ENCODE measurements at regions not wholly inside any gene's neighbourhood (a gene's known extent, or its start where the extent isn't known, plus 50 kb on each side); places are given as distances from the start of the nearest gene placed in this dataset.
"Not testable (repeated sequence)": the region's sequence is repeated elsewhere in the genome, so short reads cannot be mapped to it uniquely, and the experiment has no call there.

DNA sequence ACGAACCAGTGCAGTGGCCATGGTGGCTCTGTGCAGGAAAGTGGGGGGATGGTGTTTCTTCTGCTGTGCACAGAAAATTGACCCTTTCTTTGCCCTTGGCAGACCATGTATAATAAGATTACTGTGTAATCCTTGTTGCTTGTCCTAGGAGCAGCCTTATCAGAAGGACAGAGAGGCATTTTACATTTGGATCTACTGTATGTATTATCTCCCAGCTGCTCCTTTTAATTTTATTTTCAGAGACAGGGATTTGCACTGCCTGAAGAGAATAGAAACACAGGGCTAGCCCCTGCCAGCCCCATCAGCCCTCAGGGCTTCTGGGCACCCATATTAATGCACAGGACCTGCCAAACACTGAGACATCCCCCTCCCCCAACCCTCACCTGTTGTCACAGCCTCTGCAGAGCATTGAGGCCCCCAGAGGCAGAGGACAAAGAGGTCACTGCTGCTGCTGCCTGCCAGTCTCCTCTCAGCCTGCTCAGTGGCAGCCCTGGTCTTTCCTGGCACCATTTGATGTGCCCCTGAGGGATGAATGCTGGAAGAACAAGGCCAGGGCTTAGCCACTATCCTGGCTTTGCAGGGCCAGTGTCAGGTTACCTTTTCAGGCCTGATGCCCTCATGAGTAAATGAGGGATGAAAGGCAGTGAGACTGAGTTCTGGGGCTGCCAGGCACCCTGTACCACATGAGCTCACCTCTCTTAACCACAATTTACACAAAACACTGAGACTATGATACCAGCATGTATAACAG, 533.4 kb downstream of the NTRK3 start:
- no peak for DNase-seq

DNA sequence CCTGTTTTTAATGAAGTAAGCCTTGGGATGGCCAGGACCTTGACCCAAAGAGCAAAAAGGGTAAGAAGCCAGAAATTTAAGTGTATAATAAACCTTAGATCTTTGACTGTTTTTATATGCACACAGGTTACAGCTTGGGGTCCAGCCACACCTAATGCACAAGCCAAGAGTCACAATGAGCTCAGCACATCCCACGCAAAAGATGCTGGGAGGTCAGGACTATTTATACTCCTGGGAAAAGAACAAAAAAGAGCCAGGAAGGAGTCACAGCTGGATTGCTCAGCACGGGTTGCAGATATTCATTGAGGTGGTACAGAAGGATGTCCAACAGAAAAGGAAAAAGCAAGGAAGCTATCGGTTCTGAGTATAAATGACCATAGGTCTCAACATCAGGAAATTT, 536.3 kb downstream of the NTRK3 start:
- no peak for DNase-seq

DNA sequence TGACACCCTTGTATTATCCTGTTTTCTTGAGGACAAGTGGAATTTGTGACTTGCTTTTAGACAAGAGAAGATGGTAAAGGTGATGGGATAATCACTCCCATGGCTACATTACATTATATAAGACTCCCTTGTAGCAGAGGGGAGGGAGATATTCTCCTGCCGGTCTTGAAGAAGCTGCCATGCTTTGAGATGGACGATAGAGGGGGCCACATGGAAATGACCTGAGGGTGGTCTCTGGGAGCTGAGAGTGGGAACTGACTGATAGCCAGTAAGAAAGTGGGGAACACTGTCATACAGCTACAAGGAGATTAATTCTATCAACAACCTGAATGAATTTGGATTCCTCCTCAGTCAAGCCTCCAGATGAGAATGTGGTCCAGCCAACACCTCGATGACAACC, 540.1 kb downstream of the NTRK3 start:
- no peak for DNase-seq

DNA sequence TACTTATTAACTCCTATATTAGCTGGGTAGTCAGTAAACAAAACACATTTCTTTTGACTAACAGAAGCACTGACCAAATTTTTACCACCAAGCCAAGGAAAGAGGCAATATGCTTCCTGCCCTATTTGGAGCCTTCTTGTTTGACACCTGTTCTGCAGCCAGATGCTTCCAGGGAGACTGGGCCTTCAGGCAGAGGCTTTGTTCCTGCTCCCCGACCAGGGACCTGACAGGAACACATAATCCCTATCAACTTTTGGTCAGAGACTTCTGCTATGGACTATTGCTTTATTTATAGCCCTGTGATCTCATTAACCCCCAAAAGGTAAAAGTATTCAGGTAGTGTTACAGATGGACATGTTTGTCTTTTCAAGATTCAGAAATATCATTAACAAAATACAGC, 541.3 kb downstream of the NTRK3 start:
- DNase-seq = no peak

DNA sequence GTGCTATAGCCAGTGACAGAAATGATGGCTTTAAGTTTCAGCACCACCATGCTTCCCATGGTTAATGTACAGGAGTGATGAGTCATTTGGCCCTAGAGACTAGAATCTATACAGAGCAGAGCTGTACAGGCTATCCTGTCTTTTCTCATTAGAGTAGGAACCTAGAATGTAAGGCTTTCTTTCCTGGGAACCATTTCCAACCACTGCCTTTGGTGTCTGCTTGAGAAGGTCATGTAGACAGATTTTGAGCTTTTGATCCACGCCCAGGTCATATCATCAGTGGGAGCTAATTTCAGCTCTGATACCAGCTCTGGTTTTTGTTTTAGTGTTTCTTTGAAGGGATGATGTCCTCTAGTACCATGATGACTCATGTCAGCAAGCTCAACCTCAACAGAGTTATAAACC, 543.1 kb downstream of the NTRK3 start:
- DNase-seq = no peak

DNA sequence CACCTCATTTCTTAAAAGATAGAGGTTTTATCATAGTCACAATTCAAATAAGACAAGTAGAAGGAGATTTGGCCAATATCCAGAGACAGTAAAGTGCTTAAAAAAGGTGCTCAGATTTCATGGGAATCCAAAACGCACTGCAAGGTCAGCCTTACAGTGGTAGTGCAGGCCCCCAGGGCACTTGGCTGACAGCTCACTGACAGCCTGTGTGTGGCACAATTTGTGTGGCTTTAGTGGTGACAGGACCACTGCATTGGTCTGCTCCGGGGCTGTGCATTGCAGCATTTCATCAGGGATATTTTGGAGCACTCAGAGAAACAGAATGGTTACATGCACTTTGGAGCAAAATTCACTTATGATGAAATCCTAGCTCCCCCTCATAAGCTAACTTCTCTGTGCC, 544.3 kb downstream of the NTRK3 start:
- no peak for DNase-seq

DNA sequence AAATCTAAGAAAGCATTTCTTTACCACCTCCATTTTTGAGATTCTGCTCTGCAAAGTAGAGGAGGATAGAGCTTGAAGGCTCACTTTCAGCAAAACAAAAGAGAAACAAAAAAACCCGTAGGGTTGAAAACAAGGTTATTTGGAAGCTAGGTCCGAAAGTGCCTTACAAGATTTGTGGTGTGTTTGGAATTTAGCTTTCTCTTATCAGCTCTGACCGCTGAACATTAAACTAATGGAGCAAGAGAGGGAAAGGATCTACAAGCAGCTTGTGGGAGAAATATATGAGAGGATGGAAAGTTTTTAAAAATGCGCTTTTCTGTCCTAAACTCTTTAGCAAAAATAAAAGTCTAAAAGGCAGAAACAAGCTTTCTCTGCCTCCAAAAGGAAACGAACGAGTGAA, 545.5 kb downstream of the NTRK3 start:
- DNase-seq = no peak

DNA sequence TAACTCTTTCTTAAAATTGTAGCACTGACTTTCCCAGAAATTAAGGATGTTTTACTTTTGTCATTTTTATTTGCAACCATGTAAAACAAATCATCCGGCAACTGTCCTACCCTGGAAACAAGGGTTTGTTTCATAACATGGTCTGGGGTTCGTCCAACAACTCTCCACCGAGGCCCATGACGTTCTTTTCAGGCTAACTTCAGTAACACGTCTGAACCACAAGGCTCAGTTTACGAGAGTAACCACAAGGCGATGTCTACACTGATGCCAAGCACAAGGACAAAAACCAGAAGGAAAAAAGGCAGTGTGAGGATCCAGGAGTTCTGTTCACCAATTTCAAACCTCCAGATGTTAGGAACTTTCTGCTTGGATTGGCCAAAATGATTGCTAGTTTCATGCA, 546.1 kb downstream of the NTRK3 start:
- DNase-seq = no peak

DNA sequence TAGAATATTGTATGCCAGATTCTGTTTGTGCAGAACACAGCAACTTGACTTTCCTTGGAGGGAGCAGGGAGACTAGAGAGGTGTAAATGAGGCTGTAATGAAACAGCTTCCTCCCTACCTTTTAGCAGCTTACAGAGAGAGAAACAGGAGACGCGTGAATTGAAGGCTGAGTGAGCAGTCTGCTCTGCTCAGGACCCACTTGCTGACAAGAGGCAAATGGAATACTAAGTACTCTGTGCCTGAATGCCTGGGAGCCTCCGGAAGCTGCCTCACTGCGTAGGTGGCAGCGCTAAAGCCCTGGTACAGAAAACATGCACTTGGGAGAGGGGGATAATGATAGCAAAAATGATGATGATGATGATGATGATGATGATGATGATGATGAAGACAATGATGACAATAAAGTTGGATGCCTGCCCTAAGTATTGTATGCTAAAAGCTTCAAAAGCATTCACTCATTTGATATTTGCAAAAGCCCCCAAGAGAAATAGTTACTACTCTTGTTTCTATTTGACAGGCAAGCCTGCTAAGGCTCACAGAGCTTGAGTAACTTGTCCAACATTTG, 548.9 kb downstream of the NTRK3 start:
- no peak for DNase-seq

DNA sequence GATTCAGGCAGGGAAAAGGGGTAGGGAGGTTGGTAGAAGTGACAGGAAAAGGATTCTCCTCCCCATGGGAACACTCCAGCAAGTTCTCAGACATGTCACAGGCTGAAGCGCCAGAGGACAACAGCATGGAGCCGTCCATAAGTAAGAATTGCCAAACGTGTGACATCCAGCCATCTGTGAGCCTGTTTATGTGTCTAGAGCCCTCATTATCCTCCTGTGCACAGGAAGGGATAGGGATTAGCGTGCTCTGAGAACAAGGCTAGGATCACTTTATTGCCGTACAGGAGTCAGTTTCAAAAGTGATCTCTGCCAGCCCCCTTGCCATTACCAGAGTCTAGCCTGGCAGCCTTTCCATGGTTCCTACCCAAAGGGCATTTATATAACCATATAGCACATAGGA, 549.5 kb downstream of the NTRK3 start:
- no peak for DNase-seq

DNA sequence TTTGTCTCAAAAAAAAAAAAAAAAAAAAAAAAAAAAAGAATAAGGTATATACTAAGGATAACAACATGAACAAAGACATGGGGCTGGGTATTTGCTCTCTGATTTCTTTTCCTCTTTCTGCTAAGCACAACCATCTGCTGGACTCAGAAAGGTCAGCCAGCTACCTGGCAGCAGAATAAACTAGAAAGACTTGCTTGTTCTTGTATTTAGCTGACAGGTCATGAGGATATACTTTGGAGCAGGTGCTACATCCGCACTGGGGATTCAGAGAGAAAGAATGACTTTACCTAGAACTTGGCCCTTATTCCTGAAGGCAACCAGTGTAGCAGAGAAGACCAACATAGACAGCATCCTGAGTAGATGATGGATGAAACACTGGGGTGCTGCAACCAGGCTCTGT, 550.5 kb downstream of the NTRK3 start:
- DNase-seq = no peak

DNA sequence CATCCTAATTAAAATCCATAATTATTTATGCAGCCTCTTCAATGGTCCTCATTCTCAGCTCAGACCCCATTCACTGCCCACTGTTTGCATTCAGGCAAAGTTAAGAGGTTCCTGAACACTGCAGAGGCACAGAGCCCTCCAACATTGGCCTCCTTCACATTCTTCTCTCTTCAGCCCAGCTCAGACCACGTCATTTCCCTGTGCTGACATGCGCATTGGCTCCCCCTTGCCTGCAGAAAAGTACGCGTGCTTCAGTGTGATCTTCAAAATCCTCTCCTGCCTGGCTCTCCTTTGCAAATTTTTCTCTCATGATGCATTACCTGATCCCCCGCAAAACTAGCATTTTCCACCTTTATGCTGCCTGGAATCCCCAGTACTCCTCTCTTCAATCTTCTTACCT, 552.3 kb downstream of the NTRK3 start:
- no peak for DNase-seq

DNA sequence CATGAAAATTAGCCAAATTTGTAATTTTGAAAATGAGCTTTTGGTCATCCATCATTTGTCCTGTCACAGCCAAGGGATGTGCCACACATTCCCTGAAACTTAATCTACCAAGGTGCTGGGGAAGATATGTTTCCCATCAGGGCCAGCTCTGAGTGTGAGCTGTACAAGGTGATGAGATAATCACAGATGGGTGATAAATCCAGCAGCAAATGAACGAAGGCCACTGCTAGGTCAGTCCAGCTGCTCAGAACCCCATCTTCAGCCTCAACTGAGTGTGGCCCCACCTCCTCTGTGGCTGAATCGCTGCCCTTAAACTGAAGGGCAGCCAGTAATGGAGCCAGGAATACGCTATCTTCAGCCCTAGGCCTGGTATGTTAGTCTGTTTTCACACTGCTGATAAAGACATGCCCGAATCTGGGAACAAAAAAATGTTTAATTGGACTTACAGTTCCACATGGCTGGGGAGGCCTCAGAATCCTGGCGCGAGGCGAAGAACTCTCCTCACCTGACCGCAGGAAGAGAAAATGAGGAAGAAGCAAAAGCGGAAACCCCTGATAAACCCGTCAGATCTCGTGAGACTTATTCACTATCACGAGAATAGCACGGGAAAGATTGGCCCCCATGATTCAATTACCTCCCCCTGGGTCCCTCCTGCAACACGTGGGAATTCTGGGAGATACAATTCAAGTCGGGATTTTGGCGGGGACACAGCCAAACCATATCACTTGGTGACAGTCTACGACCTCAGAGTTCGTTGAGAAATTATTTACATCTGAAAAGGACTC, 553.0 kb downstream of the NTRK3 start:
- DNase-seq = no peak

DNA sequence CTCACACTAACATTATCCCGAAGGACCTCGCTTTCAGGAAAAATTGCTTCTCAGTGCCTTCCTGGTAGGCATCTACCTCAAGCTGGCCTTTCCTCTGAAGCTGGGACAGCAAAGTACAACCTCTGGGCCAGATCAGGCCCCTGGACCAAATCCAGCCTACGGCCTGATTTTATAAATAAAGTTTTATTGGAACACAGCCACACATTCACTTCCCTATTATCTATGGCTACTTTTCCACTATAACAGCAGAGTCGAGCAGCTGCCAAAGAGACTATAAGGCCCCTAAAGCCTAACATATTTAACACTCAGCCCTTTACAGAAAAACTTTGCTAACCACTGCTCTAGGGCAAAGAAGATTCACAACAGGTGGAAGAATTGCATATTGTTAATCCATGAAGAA, 554.3 kb downstream of the NTRK3 start:
- no peak for DNase-seq

DNA sequence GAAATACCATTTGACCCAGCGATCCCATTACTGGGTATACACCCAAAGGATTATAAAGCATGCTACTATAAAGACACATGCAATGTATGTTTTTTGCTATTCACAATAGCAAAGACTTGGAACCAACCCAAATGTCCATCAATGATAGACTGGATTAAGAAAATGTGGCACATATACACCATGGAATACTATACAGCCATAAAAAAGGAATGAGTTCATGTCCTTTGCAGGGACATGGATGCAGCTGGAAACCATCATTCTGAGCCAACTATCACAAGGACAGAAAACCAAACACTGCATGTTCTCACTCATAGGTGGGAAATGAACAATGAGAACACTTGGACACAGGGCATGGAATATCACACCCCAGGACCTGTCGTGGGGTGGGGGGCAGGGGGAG, 558.1 kb downstream of the NTRK3 start:
- DNase-seq = not testable (repeated sequence)

DNA sequence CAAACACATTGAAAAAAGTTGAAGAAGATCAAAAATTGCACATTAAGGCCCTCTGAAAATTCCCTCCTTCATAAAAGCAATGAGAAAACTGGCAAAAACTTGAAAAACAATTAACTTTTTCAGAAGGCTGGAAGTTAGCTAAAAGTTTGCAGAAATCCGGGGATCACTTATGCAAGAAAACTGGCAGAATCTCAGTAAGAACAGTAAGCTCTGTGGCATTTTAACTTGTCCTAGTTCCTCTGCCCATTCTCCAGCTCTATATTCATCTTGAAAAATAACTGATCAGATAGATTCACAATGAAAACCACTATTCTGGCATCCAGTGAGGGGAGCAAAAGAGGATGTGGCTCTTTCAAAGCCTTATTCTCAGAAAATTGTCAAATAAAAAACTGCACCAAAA, 566.8 kb downstream of the NTRK3 start:
- DNase-seq = no peak

DNA sequence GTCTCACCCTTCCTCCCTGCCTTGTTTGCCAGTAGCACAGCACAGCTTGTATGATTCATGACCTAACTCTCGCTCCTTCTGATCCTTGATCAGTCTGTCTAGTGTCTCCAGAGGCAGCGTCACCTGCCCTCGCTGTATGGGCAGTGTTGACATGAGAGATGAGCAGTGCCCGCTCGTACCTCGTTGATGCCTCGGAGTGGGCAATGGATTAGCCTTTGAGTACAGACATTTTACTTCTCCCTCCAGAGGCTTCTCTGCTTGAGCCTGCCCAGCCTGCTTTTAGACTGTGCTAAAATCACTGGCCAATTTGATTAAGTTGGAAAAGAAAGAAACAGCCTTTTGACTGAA, 569.0 kb downstream of the NTRK3 start:
- DNase-seq = no peak

DNA sequence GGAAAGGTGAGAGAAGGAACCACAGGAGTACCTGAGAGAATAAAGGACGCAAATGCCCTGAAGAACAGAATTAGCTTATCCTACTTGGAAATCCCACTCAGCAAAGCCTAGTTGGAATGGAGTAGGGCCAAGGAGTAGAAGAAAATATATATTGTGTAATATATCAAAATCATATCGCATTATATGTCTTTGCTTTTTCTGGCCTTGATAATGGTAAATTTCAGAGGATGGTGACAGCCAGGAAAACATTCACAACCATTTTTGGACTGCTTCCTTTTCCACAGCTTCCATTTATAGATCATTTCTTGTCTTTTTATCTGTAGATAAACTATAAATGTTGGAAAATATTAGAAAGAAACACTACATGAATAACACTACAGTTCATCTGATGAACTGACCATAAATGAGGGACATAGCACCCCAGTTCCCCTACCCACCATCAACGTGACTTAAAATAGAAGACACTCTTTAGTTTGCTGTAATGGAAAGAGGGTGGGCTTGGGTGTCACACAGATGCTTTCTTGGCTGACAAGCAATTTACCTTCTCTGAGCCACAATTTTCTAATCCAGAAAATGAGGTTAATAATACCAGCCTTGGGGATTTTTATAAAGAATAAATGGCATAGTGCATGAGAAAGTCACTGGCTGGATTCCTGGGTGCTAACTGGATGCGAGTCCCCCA, 569.6 kb downstream of the NTRK3 start:
- no peak for DNase-seq

DNA sequence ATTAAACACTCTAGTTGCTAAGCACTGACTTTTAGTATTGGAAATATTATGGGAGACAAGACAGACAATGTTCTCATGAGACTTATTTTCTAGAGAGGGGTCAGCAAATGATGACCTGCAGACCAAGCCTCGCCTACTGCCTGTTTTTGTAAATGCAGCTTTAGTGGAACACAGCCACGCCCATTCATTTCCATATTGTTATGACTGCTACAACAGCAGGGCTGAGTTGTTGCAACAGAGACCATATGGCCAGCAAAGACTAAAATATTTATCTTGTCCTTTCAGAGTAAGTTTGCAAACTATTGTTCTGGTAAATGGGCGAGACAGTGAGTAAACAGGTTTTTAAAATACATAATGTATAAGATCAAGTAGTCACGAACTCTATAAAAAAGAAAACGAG, 570.2 kb downstream of the NTRK3 start:
- no peak for DNase-seq

DNA sequence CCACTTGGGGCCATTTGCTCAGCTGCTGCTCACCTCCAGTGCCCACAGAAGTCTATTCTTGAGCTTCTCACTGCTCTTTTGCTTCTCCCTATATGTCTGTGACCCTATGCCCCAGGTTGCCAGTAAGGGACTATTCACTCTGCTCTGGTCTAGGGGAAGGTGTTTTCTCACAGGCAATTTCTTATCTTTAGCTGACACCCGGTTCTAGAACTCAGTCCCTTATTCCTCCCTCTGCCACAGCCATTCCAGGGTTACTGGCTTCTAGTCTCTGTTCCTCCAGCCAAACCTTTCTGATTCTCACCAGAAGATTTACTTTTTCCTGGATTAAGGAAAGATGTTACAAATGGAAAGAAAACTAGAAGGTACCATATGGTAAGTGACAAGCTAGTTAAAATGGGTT, 574.0 kb downstream of the NTRK3 start:
- DNase-seq = no peak

DNA sequence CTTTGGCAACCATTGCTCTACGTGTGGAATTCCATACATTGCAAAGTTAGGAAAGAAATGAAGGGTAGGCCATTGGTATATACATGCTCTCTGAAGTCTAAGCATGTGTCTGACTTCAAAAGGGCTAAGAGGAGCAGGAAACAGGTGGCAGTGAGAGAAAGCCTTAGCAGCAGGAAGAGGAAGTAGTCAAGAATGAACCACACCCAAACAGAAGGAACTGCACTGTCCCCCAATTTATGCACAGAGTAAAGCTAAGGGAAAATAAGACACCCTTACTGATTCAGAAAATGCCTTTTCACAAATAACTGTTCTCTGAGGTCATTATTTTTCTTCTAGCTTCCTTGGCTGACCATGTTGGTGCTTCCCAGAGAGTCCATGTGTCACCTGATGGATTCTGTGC, 575.4 kb downstream of the NTRK3 start:
- DNase-seq = no peak

DNA sequence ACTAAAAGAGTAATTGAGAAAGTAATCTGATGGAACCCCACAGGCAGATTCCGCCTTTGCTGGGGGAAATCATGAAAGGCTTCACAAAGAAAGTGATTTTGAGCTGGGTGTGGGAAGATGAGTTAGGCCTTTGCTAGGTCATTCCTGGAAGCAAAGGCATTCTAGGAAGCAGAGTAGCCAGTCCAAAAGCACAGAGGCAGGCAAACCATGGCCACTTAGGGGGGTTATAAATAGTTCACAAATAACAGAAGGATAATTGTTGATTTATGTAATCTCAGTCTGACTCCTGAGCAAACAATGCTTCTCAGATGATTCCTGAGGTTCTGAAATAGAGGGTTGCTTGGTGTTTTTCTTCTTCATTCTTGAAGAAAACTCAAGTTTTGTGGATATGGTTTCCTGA, 576.3 kb downstream of the NTRK3 start:
- no peak for DNase-seq

DNA sequence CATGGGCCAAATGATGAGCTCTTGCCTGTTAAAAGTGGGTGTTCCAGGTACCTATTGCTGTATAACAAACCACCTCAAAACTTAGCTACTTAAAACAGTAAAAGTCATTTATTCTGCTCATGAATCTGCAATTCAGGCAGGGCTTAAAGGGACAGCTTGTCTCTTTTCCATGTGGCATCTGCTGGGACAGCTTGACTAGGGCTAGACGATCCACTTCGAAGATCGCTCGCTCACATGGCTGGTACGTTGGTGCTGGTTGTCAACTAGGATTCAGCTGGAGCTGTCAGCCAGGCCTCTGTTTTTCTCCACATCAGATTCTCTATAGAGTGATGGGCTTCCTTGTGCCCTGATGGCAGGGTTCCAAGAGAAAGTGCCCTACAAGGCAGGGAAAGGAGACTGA, 581.3 kb downstream of the NTRK3 start:
- no peak for DNase-seq
